ENCODE measurements at regions not wholly inside any gene's neighbourhood (a gene's known extent, or its start where the extent isn't known, plus 50 kb on each side); places are given as distances from the start of the nearest gene placed in this dataset.

DNA sequence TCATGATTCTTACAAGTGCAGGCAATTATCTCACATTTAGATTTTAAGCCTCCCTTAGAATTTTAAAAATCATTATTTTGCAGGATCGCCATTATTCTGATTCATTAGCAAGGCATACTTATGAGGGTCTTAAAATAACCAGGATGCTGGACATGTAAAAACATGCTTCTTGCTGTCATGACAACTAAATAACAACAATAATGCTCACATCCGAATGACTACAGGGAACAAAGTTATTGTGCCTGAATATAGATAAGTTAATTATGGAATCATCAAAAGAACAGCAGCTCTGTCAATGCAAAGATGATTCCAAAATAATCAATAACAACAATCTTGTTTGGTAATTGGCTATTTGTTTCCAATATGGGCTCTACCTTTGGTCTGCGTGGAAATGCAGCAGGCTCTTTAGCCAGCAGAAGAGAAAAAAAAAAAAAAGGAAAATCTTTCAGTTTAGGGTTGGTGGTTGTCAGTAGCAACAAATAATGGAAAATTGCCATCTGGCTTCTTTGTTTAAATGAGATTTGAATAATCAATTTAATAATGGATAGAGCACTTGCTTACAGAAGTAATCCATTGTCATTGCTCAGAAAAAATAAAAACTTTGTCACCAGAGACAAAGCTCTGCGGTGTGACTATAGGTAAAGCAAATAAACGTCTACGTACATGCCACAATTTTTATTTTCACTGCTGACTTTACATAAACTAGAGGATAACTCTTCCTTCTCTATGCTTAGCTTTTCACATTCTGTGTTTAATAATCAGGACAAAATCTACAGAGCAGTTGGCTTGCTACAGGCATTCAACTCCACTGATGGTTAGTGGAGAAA is 468.9 kb upstream of the TSHZ3 start:
- TF ChIP-seq ZNF274 (IDR thresholded peaks at IDR 0.05; ENCODE audit: low read depth, low read length): no peak
- no peak for TF ChIP-seq SUZ12 (IDR thresholded peaks at IDR 0.05; ENCODE audit: extremely low read depth, insufficient read depth, insufficient read length)
- TF ChIP-seq YY1 (IDR thresholded peaks at IDR 0.05; ENCODE audit: insufficient read depth, insufficient read length): no peak
